ENCODE measurements at regions not wholly inside any gene's neighbourhood (a gene's known extent, or its start where the extent isn't known, plus 50 kb on each side); places are given as distances from the start of the nearest gene placed in this dataset.
"Not testable (repeated sequence)": the region's sequence is repeated elsewhere in the genome, so short reads cannot be mapped to it uniquely, and the experiment has no call there.

DNA sequence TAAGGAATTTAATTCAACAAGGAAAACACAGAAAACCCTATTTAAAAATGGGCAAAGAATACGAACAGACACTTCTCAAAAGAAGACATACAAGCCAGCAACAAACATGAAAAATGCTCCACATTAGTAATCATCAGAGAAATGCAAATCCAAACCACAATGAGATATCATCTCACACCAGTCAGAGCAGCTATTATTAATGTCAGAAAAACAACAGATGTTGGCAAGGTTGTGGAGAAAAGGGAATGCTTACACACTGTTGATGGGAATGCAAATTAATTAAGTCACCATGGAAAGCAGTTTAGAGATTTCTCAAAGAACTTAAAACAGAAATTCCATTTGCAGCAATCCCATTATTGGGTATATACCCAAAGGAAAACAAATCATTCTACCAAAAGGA is 55.2 kb downstream of the GCC1 start:
- no peak for DNase-seq

GRCh38 chr7:127527561-127527960 is 57.8 kb downstream of the GCC1 start:
- no peak for DNase-seq

DNA sequence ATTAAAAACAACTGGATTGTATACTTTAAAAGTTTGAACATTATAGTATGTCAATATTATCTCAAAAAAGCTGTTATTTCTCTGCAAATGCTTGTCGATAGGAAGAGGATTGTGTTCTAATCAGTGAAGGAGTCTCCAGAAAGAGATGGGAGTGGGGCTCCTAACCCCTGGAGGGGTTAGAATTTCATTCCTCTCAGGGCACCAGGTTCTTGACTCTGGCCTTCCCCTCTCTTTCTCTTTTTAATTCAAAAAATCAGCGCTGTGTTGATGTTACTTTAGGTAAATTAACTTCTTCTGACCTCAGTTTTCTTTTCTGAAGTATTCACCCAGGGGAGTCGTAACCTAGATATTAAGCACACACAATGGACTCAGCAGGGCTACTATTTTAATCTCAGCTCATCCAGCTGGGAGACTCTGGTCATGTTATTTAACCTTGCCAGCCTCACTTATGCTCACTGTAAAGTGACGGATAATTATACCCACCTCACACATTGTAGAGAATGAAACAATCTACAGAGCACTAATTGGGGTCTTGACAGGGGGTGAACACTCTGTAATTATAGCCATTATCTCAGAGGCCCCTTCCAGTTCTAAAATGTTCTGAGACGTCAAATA is 59.4 kb downstream of the GCC1 start:
- DNase-seq, result no peak

DNA sequence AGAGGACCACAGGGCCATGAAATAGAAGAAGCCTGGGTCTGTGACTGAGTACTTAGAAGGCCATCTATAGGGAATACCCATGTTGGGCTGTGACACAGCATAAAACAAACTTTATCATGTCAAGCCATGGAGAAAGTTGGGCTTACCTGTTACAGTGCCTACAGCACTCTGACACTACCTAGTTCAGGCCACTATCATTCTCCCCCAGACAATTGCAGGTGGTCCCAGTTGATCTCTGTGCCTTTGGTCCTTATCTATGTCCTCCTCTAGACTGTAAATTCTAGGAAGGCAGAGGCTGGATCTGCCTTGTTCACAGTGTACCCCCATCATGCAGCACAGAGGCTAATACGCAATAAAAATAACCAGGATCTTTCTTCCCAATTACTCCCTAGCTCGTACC is 69.1 kb downstream of the GCC1 start:
- DNase-seq, result no peak

DNA sequence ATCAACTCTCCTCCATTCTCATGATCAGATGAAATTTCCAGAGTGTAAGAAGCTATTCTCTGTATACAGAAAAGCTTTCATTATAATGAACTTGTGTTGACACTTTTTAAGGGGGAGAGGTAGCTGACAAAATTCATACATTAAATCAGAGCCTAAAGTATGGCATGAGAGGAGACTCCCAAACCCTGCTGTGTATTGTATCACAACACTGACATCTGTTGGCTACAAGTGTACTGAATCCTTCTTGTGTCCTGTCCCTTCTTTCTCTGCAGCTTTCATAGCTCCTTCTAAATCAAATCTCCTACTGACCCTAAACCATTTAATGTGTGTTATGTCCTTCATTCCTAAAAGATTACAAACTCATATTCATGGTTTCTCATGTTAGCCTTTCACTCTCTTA is 70.9 kb downstream of the GCC1 start:
- no peak for DNase-seq

GRCh38 chr7:127513311-127513710 is 72.1 kb downstream of the GCC1 start:
- DNase-seq, result no peak

DNA sequence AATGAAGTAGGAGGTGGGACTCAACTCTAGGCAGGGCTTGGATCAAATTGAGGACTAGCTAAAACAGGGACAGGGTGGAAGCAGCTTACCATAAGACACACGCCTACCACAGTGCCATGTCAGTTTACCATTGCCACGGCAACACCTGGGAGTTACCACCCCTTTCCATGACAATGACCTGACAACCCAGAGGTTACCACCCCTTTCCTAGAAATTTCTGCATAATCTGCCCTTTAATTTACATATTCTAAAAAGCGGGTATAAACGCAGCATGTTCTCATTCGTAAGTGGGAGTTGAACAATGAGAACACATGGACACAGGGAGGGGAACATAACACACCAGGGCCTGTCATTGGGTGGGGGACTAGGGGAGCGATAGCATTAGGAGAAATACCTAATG is 72.7 kb downstream of the GCC1 start:
- no peak for DNase-seq

DNA sequence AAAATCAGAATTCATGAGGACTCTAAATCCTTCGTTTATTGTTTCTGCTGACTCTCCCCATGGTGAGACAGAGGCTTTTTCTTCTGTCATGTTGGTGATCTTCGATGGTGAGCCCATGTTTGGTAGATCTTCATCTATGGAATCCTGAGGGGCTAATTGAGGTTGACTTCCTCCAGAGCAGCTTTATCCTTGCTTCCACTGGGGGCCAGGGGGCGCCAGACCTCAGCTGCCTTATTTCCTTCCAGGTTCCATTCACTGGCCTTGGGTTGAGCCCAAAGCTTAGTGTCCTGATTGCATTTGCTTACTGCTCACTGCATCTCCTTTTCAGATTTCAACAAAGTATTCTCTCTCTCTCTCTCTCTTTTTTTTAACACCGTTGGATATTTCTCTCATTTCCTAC is 80.7 kb downstream of the GCC1 start:
- DNase-seq, result peak; percentile 22

DNA sequence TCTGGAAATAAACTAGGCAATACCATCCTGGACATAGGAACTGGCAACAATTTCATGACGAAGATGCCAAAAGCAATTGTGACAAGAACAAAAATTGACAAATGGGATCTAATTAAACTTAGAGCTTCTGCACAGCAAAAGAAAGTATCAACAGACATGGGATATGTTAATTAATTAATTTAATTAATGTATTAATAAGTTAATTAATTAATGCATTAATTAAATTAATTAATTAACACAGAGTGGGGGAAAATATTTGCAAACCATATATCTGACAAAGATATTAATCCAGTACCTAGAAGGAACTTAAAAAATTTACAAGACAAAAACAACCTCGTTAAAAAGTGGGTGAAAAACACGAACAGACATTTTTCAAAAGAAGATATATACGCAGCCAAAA is 83.6 kb downstream of the GCC1 start:
- no peak for DNase-seq

- DNase-seq, result no peak
These were observed 94.9 kb upstream of the ZNF800 start for GRCh38 chr7:127487381-127487780.

DNA sequence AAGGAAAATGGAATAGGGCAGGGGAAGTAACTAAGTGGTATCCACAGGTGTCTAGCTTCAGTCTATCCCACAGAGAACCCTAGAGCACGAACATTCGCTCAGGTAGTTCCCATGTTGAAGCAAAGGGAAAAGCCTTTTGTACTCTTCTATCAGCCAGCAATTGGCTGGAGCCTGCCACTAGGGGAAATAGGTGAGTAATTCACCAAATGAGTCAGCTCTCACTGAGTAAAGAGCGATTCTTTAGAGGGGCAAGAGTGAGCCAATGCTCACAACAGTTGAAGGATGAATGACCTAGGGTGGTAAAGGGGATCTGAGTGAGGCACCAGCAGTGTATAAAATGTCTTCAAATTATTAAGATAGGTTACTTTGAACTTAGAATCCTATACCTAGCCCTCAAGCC is 94.1 kb upstream of the ZNF800 start:
- DNase-seq, result no peak

DNA sequence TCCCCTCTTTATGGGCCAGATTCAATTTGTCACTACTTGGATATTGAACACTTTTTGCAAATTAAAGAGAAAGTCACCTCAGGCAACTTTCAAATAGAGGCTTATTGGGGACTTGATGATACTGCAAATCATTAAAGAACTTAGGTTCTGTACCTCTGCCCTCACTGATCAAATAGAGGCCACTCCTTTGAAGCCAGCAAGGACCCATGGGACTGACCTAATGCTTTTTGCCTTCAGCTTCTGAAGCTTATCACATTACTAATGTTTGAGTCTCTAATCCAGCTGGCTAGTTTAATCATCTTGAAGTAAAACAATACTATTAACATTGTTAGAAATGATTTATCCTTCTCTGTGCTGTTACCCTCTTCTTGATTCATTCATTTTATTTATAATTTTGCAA is 93.0 kb upstream of the ZNF800 start:
- no peak for DNase-seq

DNA sequence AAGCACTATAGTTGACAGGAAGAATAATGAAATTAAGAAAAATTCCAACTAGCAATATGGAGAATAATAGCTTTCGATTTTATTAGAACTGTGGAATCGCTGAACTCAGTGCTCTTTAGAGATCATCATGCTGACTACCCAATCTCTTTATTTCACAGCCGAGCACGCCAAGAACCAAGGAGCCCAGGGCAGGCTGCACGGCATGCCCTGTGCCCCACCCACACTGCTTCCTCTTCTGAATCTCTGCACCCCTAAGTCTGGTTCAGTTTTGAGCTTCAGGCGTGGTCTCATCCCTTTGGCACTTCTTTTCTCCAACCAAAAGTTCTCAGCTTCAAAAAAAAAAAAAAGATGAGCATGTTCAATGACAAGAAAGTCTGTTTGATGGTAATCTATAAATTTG is 92.4 kb upstream of the ZNF800 start:
- no peak for DNase-seq

- no peak for DNase-seq
These were observed 86.0 kb upstream of the ZNF800 start for GRCh38 chr7:127478461-127478860.

DNA sequence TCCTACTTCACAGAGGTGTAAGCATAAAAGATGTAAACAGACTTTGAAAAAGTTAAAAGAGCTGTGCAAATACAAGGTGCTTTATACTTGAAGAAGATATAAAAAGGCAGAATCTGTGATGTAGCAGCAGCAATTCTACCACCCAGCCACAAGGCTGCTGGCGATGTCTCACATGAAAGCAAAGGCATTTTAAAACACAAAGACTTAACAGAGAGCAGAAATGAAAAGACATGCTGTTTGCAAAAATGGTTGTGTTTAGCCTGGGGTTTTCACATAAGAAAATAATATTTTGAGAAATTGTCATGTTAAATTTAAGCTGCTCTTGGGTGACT is 85.5 kb upstream of the ZNF800 start:
- DNase-seq, result no peak

DNA sequence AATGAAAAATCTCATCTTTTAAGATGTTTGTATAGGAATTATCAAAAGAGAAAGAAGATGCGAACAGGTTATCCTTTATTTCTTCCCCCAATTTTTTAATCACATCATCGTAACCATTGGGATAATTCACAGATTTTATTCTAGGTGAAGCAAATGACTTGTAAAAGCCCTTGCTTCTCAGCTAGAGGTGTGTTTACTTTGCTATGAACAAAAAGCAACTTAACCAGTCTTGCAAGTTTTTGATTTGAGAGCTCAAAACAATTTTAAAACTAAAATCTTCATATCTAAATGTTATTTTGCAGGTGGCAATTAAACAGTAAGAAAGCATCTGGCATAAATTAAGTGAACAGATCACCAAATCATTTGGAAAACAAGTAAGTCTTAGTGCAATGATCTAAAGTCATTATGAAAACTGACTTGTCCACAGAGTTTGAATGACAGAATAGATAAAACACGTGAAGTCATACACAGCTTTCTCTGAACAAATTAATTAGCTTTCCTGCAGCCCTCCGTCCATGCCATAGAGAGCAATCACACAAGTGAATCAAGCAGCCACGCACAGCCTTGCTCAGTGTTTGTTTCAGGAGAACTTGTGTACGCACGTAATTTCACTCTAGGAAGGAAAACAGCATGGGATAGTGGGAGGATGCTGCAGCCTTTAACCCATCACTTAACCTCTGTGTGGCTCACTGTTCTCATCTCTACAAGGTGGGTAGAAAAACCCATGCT is 85.0 kb upstream of the ZNF800 start:
- no peak for DNase-seq

- DNase-seq, result no peak
These were observed 84.1 kb upstream of the ZNF800 start for GRCh38 chr7:127476618-127477017.

- no peak for DNase-seq
These were observed 81.9 kb upstream of the ZNF800 start for GRCh38 chr7:127474457-127474856.

- no peak for DNase-seq
These were observed 80.9 kb upstream of the ZNF800 start for GRCh38 chr7:127473409-127473808.

DNA sequence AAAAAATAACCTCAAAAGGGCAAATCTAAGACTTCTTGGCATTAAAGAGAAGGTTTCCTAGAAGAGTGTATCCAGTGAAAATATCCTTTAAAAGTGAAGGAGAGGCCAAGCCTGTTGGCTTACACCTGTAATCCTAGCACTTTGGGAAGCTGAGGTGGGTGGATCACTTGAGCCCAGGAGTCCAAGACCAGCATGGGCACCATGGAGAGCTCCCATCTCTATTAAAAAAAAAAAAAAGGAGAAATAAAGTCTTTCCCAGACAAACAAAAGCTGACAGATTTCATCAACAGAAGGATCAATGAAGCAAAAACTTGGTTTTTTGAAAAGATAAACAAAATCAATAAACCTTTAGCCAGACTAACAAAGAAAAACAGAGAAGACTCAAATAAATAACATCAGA is 67.6 kb upstream of the ZNF800 start:
- DNase-seq, result no peak

- DNase-seq, result not testable (repeated sequence)
These were observed 58.8 kb upstream of the ZNF800 start for GRCh38 chr7:127451258-127451657.

DNA sequence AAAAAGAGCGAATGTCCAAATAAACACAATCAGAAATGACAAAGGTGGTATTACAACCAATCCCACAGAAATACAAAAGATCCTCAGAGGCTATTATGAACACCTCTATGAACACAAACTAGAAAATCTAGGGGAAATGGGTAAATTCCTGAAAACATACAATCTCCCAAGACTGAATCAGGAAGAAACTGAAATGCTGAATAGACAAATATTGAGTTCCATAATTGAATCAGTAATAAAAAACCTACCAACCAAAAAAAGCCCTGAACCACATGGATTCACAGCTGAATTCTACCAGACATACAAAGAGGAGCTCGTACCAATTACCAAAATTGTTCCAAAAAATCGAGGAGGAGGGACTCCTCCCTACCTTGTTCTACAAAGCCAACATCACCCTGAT is 56.1 kb upstream of the ZNF800 start:
- no peak for DNase-seq

DNA sequence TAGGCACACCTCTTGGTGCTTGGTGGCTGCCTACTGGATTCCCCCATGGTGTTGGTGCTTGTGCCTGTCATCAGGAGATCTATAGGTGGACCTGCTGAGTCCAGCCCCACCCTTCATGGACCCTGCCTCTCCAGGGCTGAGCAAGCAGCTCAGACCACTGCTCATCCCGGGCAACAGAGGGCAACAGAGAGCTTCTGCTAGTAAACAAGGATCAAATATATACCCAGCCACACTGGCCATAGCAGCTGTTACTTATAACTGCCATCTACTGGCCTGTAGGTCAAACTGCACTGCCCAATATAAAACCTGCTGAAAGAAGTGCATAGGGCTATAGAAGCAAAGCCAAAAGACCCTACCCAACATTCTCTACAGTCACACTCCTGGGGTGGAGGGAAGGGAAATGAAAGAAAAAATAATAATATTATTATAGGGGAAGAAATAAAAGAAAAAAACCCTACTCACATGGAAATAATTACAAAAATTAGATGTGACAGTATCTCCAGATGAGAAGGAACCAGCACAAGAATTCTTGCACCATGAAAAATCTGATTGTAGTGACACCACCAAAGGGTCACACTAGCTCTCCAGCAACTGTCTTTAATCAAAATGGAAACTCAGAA is 54.9 kb upstream of the ZNF800 start:
- DNase-seq, result peak; percentile 42

DNA sequence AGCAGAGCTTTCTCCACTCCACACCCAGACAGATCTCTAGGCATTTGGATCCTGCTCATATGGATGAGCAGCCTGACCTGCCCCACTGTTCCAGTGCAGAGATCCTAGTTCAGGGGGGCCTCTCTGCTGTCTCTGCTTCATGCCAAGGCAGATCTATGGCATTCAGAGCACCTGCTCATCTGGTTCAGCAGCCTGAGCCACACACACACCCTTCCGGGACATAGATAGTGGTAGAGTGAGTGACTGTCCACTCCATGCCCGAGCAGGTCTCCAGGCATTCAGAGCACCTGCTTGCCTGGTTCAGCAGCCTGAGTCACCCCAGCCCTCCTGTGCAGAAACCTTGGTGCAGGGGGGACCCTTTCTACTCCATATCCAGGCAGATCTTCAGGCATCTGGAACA is 54.3 kb upstream of the ZNF800 start:
- no peak for DNase-seq

Measured in activated CD8-positive, alpha-beta memory T cell treated with anti-CD3 and anti-CD28 coated beads, Interleukin-2, amount 50 U/mL, for 4 hours (primary cell).